Vagina (tissue), 2 donors: ENCODE measurements at regions not wholly inside any gene's neighbourhood (a gene's known extent, or its start where the extent isn't known, plus 50 kb on each side); places are given as distances from the start of the nearest gene placed in this dataset.

Experiments used
- DNase-seq, 2 donors: peaks; one replicate each; pipeline ENCODE4 v3.0.0-alpha.2; 2017; ENCODE audit errors: extremely low spot score in 2 of 2
- H3K27ac ChIP-seq: fragments of 200-600 bp; sonication (generic); one replicate; pipeline ENCODE4 v1.5.1; 2019
- H3K27me3 ChIP-seq: fragments of 200-600 bp; sonication (generic); one replicate; pipeline ENCODE4 v1.5.1; 2019
- H3K36me3 ChIP-seq, 2 donors: fragments of 200-600 bp; sonication (generic); one replicate each; pipeline ENCODE4 v1.5.1; 2017 to 2019
- H3K4me1 ChIP-seq: fragments of 200-600 bp; sonication (generic); one replicate; pipeline ENCODE4 v1.5.1; 2019
- H3K4me3 ChIP-seq, 2 donors: fragments of 200-600 bp; sonication (generic); 1 replicate in 1 of 2; 2 replicates in 1 of 2; pipeline ENCODE4 v1.5.1; 2016 to 2019
- H3K9me3 ChIP-seq: fragments of 200-600 bp; sonication (generic); one replicate; pipeline ENCODE4 v1.5.1; 2019
- CTCF ChIP-seq, 3 experiments: fragments of 450-650 bp in 2 of 3; fragments of 200-600 bp in 1 of 3; sonication (generic) in 1 of 3; IDR thresholded peaks; one replicate each; pipeline ENCODE4 v1.5.1; 2017 to 2019; ENCODE audit warnings: antibody characterized with exemption in 3 of 3, mild to moderate bottlenecking in 2 of 3, moderate library complexity in 2 of 3
- POLR2A ChIP-seq, 2 donors: fragments of 450-650 bp; IDR thresholded peaks; one replicate each; pipeline ENCODE4 v1.6.1; 2017; ENCODE audit warnings: antibody characterized with exemption in 2 of 2, mild to moderate bottlenecking in 2 of 2, moderate library complexity in 2 of 2
- POLR2AphosphoS5 ChIP-seq, 2 donors: sonication (generic); formaldehyde crosslinking; IDR thresholded peaks; one replicate each; pipeline ENCODE4 v1.9.0; 2017; ENCODE audit warnings: antibody characterized with exemption in 2 of 2, mild to moderate bottlenecking in 2 of 2, low read depth in 1 of 2; ENCODE audit not compliant: insufficient read depth in 1 of 2
- intact Hi-C: fragments of 100-400 bp; cut with DNase I; formaldehyde crosslinking; loops from one replicate; pipeline ENCODE4 v1.15.1; 2023

GRCh38 chr1:224506141-224506814 is 71.7 kb upstream of the WDR26 start:
- Histone ChIP-seq H3K36me3 (no peaks in the 10 kb centered on the region), H3K4me1 (peaks cover 99% of the 10 kb centered on the region), H3K9me3 (no peaks in the 10 kb centered on the region), H3K27ac (peak overlapping the region; percentile 82), H3K27me3 (no peaks in the 10 kb centered on the region), H3K4me3 (no peak overlapping the region)
- no peak for DNase-seq
- TF ChIP-seq POLR2A (IDR thresholded peaks at IDR 0.05): no peak
- no peak for TF ChIP-seq CTCF (IDR thresholded peaks at IDR 0.05)
- TF ChIP-seq POLR2AphosphoS5 (IDR thresholded peaks at IDR 0.05; ENCODE audit: insufficient read depth in 1 of 2, low read depth in 1 of 2): no peak
- intact Hi-C loops: no loop called here

GRCh38 chr1:224507771-224508523 is 73.3 kb upstream of the WDR26 start:
- peak overlapping the region; percentile 14 for H3K27ac ChIP-seq
- H3K36me3 ChIP-seq: no peaks in the 10 kb centered on the region
- no peaks in the 10 kb centered on the region for H3K9me3 ChIP-seq
- no peak for TF ChIP-seq POLR2AphosphoS5 (IDR thresholded peaks at IDR 0.05; ENCODE audit: insufficient read depth in 1 of 2, low read depth in 1 of 2)
- no peak for TF ChIP-seq CTCF (IDR thresholded peaks at IDR 0.05)
- no peak for DNase-seq
- peaks cover 83% of the 10 kb centered on the region for H3K4me1 ChIP-seq
- no peaks in the 10 kb centered on the region for H3K27me3 ChIP-seq
- intact Hi-C loops: no loop called here
- H3K4me3 ChIP-seq: no peak overlapping the region

DNA sequence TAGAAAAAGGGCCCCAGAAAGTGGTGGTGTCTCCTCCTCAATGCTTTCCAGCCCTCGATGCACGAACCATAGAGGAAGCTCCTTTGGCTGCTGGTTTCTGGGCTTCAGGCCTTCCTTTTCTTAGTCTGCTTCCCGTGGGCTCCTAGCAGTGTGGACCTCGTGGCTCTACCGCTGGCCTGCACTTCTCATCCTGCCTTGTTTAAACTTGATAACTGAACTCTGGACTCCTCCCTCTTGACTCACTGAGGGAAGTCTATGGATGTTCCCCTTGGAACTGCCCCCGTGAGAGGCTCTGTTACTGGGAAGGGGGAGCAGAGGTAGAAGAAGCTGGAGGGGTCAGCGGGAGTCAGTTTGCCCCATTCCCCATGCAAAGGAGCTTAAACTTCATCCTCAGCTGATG is 75.3 kb upstream of the WDR26 start:
- H3K4me1 ChIP-seq: peaks cover 64% of the 10 kb centered on the region
- TF ChIP-seq POLR2A (IDR thresholded peaks at IDR 0.05): no peak
- TF ChIP-seq CTCF (IDR thresholded peaks at IDR 0.05): no peak
- no peak for TF ChIP-seq POLR2AphosphoS5 (IDR thresholded peaks at IDR 0.05; ENCODE audit: insufficient read depth in 1 of 2, low read depth in 1 of 2)
- peak overlapping the region; percentile 49 for H3K27ac ChIP-seq
- DNase-seq: no peak
- no peaks in the 10 kb centered on the region for H3K9me3 ChIP-seq
- H3K36me3 ChIP-seq: no peaks in the 10 kb centered on the region
- intact Hi-C loops: loop anchor here (5.0 kb wide), 1 partner anchor 342 kb away; no protein-coding TSS in a partner anchor
- H3K27me3 ChIP-seq: no peaks in the 10 kb centered on the region
- H3K4me3 ChIP-seq: no peak overlapping the region

DNA sequence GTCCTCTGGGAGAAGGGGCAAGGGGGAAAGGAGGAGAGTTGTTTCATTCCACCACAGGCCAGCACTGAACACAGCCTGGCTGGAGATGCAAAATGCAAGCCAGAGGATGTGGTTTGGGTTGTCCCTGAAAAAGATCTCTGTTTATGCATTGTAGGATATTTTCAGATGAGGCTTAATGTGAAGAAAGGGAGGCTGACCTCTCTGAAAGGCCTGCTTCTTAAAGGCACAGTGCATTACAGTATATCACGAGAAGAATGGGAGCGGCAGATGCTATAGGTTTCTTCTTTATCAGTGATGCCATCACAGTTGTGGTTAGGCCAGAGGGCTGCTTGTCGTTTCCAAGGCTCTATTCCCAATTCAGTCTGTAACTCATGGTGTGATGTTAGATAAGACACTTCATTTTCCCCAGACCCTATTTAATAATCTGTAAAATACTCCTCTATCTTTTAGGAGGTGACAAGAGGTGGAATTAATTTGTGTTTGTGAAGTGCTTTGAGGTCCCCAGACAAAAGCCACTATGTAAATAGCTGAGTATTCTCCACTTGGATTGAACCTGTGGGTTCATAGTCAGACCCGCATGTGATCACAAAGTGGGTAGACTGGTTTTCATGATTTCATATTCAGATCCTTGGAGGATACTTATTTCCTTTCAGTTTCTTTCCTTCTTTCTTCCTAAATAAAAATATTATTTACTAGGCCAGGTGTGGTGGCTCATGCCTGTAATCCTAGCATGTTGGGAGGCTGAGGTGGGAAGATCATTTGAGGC is 76.5 kb upstream of the WDR26 start:
- Histone ChIP-seq H3K9me3 (no peaks in the 10 kb centered on the region), H3K27ac (no peak overlapping the region), H3K36me3 (no peaks in the 10 kb centered on the region), H3K4me1 (peaks cover 52% of the 10 kb centered on the region), H3K27me3 (no peaks in the 10 kb centered on the region), H3K4me3 (no peak overlapping the region)
- no peak for TF ChIP-seq POLR2A (IDR thresholded peaks at IDR 0.05)
- no peak for TF ChIP-seq POLR2AphosphoS5 (IDR thresholded peaks at IDR 0.05; ENCODE audit: insufficient read depth in 1 of 2, low read depth in 1 of 2)
- no peak for TF ChIP-seq CTCF (IDR thresholded peaks at IDR 0.05)
- intact Hi-C loops: loop anchor here (5.0 kb wide), 1 partner anchor 341 kb away; no protein-coding TSS in a partner anchor
- no peak for DNase-seq
